H1 (cell line): ENCODE measurements at regions not wholly inside any gene's neighbourhood (a gene's known extent, or its start where the extent isn't known, plus 50 kb on each side); places are given as distances from the start of the nearest gene placed in this dataset.

Source experiments
- CTCF ChIA-PET: fragments of 300-600 bp; sonication (Branson Sonifier 250); formaldehyde crosslinking; loops from one replicate; lab custom pipeline; 2021; ENCODE audit not compliant: partially characterized antibody; lab: Charles Lee
- POLR2A ChIA-PET: fragments of 300-600 bp; sonication (Branson Sonifier 250); formaldehyde crosslinking; loops from one replicate; lab custom pipeline; 2021; ENCODE audit warnings: inconsistent platforms; ENCODE audit not compliant: partially characterized antibody; lab: Charles Lee
- DNase-seq, 2 experiments: peaks; one replicate each; pipeline versions ENCODE4 v3.0.0 to v3.0.0-alpha.2; 2010 to 2022; ENCODE audit warnings: low spot score in 2 of 2, low read depth in 1 of 2, mixed read lengths in 1 of 2
- FAIRE-seq: peaks from 2 replicates; lab custom pipeline; 2011; peaks lifted over from hg19 to GRCh38; lab: Jason Lieb, UNC
- H2AFZ ChIP-seq: 2 replicates; pipeline ENCODE4 v1.8.1; 2012; ENCODE audit warnings: low read length, inconsistent platforms
- H2AK5ac ChIP-seq: 2 replicates; pipeline ENCODE4 v1.6.1; 2013; ENCODE audit warnings: low read depth, low read length
- H2BK120ac ChIP-seq: replicated peaks from 2 replicates; pipeline ENCODE3; 2013; ENCODE audit warnings: low read depth, low read length, inconsistent platforms
- H2BK12ac ChIP-seq: 2 replicates; pipeline ENCODE4 v1.6.1; 2013; ENCODE audit warnings: low read depth, low read length
- H2BK15ac ChIP-seq: 2 replicates; pipeline ENCODE4 v1.6.1; 2013; ENCODE audit warnings: low read length
- H2BK20ac ChIP-seq: 2 replicates; pipeline ENCODE4 v1.6.1; 2013; ENCODE audit warnings: low read length
- H2BK5ac ChIP-seq: 2 replicates; pipeline ENCODE4 v1.6.1; 2013; ENCODE audit warnings: low read depth, low read length
- H3K14ac ChIP-seq: 2 replicates; pipeline ENCODE4 v1.6.1; 2013; ENCODE audit warnings: inconsistent platforms; ENCODE audit not compliant: insufficient read length
- H3K18ac ChIP-seq: 2 replicates; pipeline ENCODE4 v1.6.1; 2013; ENCODE audit warnings: low read length; ENCODE audit errors: extremely low read depth
- H3K23ac ChIP-seq: 2 replicates; pipeline ENCODE4 v1.6.1; 2013; ENCODE audit warnings: inconsistent platforms; ENCODE audit not compliant: insufficient read length
- H3K23me2 ChIP-seq: 2 replicates; pipeline ENCODE4 v1.6.1; 2013; ENCODE audit warnings: low read depth, low read length
- H3K27ac ChIP-seq: 2 replicates; pipeline ENCODE4 v1.6.1; 2011; ENCODE audit warnings: low read depth, low read length, inconsistent platforms
- H3K27me3 ChIP-seq, 4 experiments: replicated peaks in 1 of 4; 1 replicate in 1 of 4; 2 replicates in 3 of 4; pipeline versions ENCODE4 v1.6.1 to v1.8.1; 2011 to 2013; ENCODE audit warnings: low read length in 3 of 4, mild to moderate bottlenecking in 3 of 4, inconsistent platforms in 2 of 4, mixed read lengths in 2 of 4, moderate library complexity in 1 of 4; ENCODE audit not compliant: control insufficient read depth in 3 of 4, insufficient read depth in 3 of 4; ENCODE audit errors: extremely low read depth in 1 of 4
- H3K36me3 ChIP-seq, 4 experiments: 2 replicates each; pipeline versions ENCODE4 v1.6.1 to v1.8.1; 2011 to 2013; ENCODE audit warnings: mild to moderate bottlenecking in 4 of 4, low read length in 3 of 4, moderate library complexity in 2 of 4, control low read depth in 1 of 4, inconsistent platforms in 1 of 4; ENCODE audit not compliant: insufficient read depth in 4 of 4, control insufficient read depth in 2 of 4
- H3K4ac ChIP-seq: replicated peaks from 2 replicates; pipeline ENCODE3; 2013; ENCODE audit warnings: low read length, low read depth, mixed read lengths, inconsistent platforms; ENCODE audit not compliant: insufficient read length
- H3K4me1 ChIP-seq, 4 experiments: replicated peaks in 1 of 4; 1 replicate in 1 of 4; 2 replicates in 3 of 4; pipeline versions ENCODE4 v1.6.1 to v1.8.1; 2011 to 2013; ENCODE audit warnings: low read length in 3 of 4, inconsistent platforms in 2 of 4, mixed read lengths in 1 of 4; ENCODE audit not compliant: insufficient read depth in 4 of 4, control insufficient read depth in 3 of 4
- H3K4me2 ChIP-seq, 2 experiments: 2 replicates each; pipeline versions ENCODE4 v1.6.1 to v1.8.1; 2011 to 2013; ENCODE audit warnings: low read depth in 2 of 2, low read length in 2 of 2, control low read depth in 1 of 2, inconsistent platforms in 1 of 2, mild to moderate bottlenecking in 1 of 2; ENCODE audit not compliant: insufficient read depth in 1 of 2
- H3K4me3 ChIP-seq, 4 experiments: fragments of 200-600, 300-600 bp in 1 of 4; sonication (generic), shearing (Covaris generic), sonication (Bioruptor Twin) in 1 of 4; 2 replicates each; pipeline versions ENCODE4 v1.5.1 to v1.8.1; 2011 to 2016; ENCODE audit warnings: low read length in 4 of 4, low read depth in 3 of 4, control low read depth in 2 of 4, inconsistent platforms in 2 of 4, mild to moderate bottlenecking in 2 of 4, mixed read lengths in 1 of 4, moderate library complexity in 1 of 4; ENCODE audit not compliant: insufficient read depth in 2 of 4; ENCODE audit errors: extremely low read depth in 1 of 4
- H3K56ac ChIP-seq: replicated peaks from 2 replicates; pipeline ENCODE3; 2013; ENCODE audit warnings: low read depth, mild to moderate bottlenecking, mixed read lengths, low read length, inconsistent platforms; ENCODE audit not compliant: insufficient read length
- H3K79me1 ChIP-seq: 2 replicates; pipeline ENCODE4 v1.6.1; 2013; ENCODE audit warnings: low read depth, low read length, control low read depth
- H3K79me2 ChIP-seq, 2 experiments: 2 replicates each; pipeline versions ENCODE4 v1.6.1 to v1.8.1; 2012 to 2013; ENCODE audit warnings: low read length in 2 of 2, mild to moderate bottlenecking in 2 of 2, inconsistent platforms in 1 of 2; ENCODE audit not compliant: insufficient read depth in 2 of 2, control insufficient read depth in 1 of 2
- H3K9ac ChIP-seq, 4 experiments: replicated peaks in 1 of 4; 1 replicate in 1 of 4; 2 replicates in 3 of 4; pipeline versions ENCODE4 v1.6.1 to v1.8.1; 2011 to 2013; ENCODE audit warnings: low read depth in 3 of 4, low read length in 3 of 4, control low read depth in 2 of 4, mild to moderate bottlenecking in 2 of 4, moderate library complexity in 2 of 4, inconsistent platforms in 1 of 4; ENCODE audit errors: extremely low read depth in 1 of 4
- H3K9me3 ChIP-seq, 2 experiments: 2 replicates each; pipeline versions ENCODE4 v1.6.1 to v1.8.1; 2012 to 2013; ENCODE audit warnings: mild to moderate bottlenecking in 2 of 2, moderate library complexity in 2 of 2, control low read depth in 1 of 2, inconsistent platforms in 1 of 2, low read depth in 1 of 2, low read length in 1 of 2, mixed read lengths in 1 of 2; ENCODE audit not compliant: insufficient read depth in 2 of 2
- H4K20me1 ChIP-seq, 2 experiments: replicated peaks in 1 of 2; 2 replicates each; pipeline versions ENCODE3 to v1.8.1; 2011 to 2013; ENCODE audit warnings: inconsistent platforms in 2 of 2, low read length in 2 of 2, mild to moderate bottlenecking in 1 of 2; ENCODE audit not compliant: insufficient read depth in 2 of 2, control insufficient read depth in 1 of 2
- H4K5ac ChIP-seq: 2 replicates; pipeline ENCODE4 v1.6.1; 2013; ENCODE audit warnings: low read length, low read depth, mixed read lengths, inconsistent platforms; ENCODE audit not compliant: insufficient read length
- H4K8ac ChIP-seq: 2 replicates; pipeline ENCODE4 v1.8.0; 2013; ENCODE audit warnings: mild to moderate bottlenecking, moderate library complexity, low read length, inconsistent platforms; ENCODE audit not compliant: insufficient read depth; ENCODE audit errors: extremely low read depth
- H4K91ac ChIP-seq: replicated peaks from 2 replicates; pipeline ENCODE3; 2013; ENCODE audit warnings: low read length, mixed read lengths, inconsistent platforms; ENCODE audit not compliant: insufficient read length
- CTBP2 ChIP-seq: IDR thresholded peaks from 2 replicates; pipeline ENCODE4 v1.7.0; 2011; ENCODE audit warnings: borderline replicate concordance, mild to moderate bottlenecking, moderate library complexity, mixed read lengths, low read length; ENCODE audit not compliant: insufficient read depth, insufficient read length
- EZH2 ChIP-seq: fragments of 200-600 bp; sonication (generic); IDR thresholded peaks from 2 replicates; pipeline ENCODE4 v1.7.1; 2012; ENCODE audit warnings: low read depth, mild to moderate bottlenecking, moderate library complexity, low read length, inconsistent platforms; ENCODE audit not compliant: severe bottlenecking
- GABPA ChIP-seq: IDR thresholded peaks from 2 replicates; pipeline ENCODE4 v1.6.1; 2011; ENCODE audit warnings: mild to moderate bottlenecking, low read length, moderate library complexity, borderline replicate concordance; ENCODE audit not compliant: insufficient read depth
- TEAD4 ChIP-seq: IDR thresholded peaks from 2 replicates; pipeline ENCODE4 v1.6.1; 2012; ENCODE audit warnings: low read depth, low read length, inconsistent platforms, mixed read lengths
- WGBS, 2 experiments: shearing (Covaris generic) in 1 of 2; methylation state at CpG; one replicate each; pipeline versions ENCODE4 v1.1.6 to v1.1.7; 2013 to 2015; ENCODE audit warnings: low lambda C conversion rate in 2 of 2, mixed read lengths in 2 of 2, inconsistent platforms in 1 of 2, low coverage in 1 of 2, missing lambda C conversion rate in 1 of 2; ENCODE audit not compliant: insufficient replicate concordance in 2 of 2, insufficient coverage in 1 of 2, insufficient read length in 1 of 2; ENCODE audit errors: extremely low coverage in 1 of 2, missing lambda C conversion rate in 1 of 2; 5-methylcytosine and 5-hydroxymethylcytosine counted together
- TF ChIP-seq, protein P1 (sequence below), 3 experiments: IDR thresholded peaks; 1 replicate in 2 of 3; 2 replicates in 1 of 3; pipeline versions ENCODE4 v1.5.1 to v1.6.1; 2011; ENCODE audit warnings: low read length in 3 of 3, mild to moderate bottlenecking in 3 of 3, inconsistent platforms in 2 of 3, low read depth in 1 of 3, moderate library complexity in 1 of 3; ENCODE audit not compliant: insufficient read depth in 1 of 3; ENCODE audit errors: control extremely low read depth in 1 of 3

DNA sequence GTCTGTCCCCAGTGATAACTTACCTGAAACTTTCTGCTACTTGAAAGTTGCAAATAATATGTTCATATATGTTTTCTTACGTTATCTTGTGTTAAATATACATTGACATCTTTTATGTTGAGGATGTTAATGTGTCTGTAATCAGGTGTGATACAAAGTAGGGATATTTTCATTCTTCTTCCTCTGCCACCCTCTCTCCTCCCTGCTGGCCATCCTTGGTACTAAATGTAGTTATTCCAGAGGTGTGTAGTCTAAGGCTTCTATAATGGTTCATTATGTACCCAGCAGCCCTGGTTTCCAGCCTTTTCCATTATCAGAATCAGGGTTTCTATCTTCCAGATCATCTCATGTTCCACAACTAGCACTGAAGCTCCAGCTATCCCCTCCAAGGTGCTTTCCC is 606.7 kb upstream of the KLHL1 start:
- Histone ChIP-seq H2BK15ac (no peak overlapping the region), H3K4me2 (no peak overlapping the region), H3K56ac (no peak overlapping the region), H3K36me3 (no peaks in the 10 kb centered on the region), H2BK5ac (no peak overlapping the region), H2AK5ac (no peak overlapping the region), H2AFZ (no peak overlapping the region), H2BK20ac (no peak overlapping the region), H3K79me2 (no peaks in the 10 kb centered on the region), H4K91ac (no peak overlapping the region), H3K27ac (no peak overlapping the region), H4K20me1 (no peaks in the 10 kb centered on the region), H3K23me2 (no peaks in the 10 kb centered on the region), H3K18ac (no peak overlapping the region), H3K27me3 (no peaks in the 10 kb centered on the region), H4K8ac (no peak overlapping the region), H3K79me1 (no peaks in the 10 kb centered on the region), H3K9ac (no peak overlapping the region), H3K23ac (no peak overlapping the region), H3K14ac (no peak overlapping the region), H4K5ac (no peak overlapping the region), H3K4me3 (no peak overlapping the region), H2BK12ac (no peak overlapping the region), H3K9me3 (no peaks in the 10 kb centered on the region), H3K4ac (no peak overlapping the region), H3K4me1 (no peaks in the 10 kb centered on the region), H2BK120ac (no peak overlapping the region)
- FAIRE-seq, result no peak
- WGBS, 2 experiments, result 96% methylated on average over 1 of the region's 1 CpG; no CpG with 5 or more reads in 1 of the 2 experiments
- POLR2A ChIA-PET, result no interaction called here
- CTCF ChIA-PET, result interaction anchor here (1.4 to 1.5 kb wide), 2 partner anchors 8 to 231 kb away, joined by 3 read pairs; no protein-coding TSS in a partner anchor
- DNase-seq, result no peak
- no peak for TF ChIP-seq EZH2
- no peak for TF ChIP-seq TEAD4
- TF ChIP-seq, protein P1, sequence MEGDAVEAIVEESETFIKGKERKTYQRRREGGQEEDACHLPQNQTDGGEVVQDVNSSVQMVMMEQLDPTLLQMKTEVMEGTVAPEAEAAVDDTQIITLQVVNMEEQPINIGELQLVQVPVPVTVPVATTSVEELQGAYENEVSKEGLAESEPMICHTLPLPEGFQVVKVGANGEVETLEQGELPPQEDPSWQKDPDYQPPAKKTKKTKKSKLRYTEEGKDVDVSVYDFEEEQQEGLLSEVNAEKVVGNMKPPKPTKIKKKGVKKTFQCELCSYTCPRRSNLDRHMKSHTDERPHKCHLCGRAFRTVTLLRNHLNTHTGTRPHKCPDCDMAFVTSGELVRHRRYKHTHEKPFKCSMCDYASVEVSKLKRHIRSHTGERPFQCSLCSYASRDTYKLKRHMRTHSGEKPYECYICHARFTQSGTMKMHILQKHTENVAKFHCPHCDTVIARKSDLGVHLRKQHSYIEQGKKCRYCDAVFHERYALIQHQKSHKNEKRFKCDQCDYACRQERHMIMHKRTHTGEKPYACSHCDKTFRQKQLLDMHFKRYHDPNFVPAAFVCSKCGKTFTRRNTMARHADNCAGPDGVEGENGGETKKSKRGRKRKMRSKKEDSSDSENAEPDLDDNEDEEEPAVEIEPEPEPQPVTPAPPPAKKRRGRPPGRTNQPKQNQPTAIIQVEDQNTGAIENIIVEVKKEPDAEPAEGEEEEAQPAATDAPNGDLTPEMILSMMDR (IDR thresholded peaks at IDR 0.05; ENCODE audit: control extremely low read depth in 1 of 3, insufficient read depth in 1 of 3, low read depth in 1 of 3, low read length in 3 of 3), result peak in 1 of 3 experiments; percentile 3; a peak in 1 of 4 replicates
- TF ChIP-seq CTBP2, result no peak
- TF ChIP-seq GABPA, result no peak
